Astrocyte of the cerebellum (primary cell): ENCODE measurements at regions not wholly inside any gene's neighbourhood (a gene's known extent, or its start where the extent isn't known, plus 50 kb on each side); places are given as distances from the start of the nearest gene placed in this dataset.

ENCODE experiments used
- DNase-seq: peaks from one replicate; pipeline ENCODE4 v3.0.0-alpha.2; 2011; ENCODE audit warnings: low read depth
- H3K4me3 ChIP-seq: 2 replicates; pipeline ENCODE4 v1.5.1; 2011; ENCODE audit warnings: mild to moderate bottlenecking, low read depth, low read length, moderate library complexity
- in situ Hi-C: cut with HindIII; loops from 2 replicates; pipeline ENCODE4 v1.10.0; 2017; ENCODE audit warnings: low sequenced_read_pairs
- TF ChIP-seq, protein P1 (sequence below): IDR thresholded peaks from 2 replicates; pipeline ENCODE4 v1.5.1; 2012; ENCODE audit warnings: low read length, low read depth, moderate library complexity, mild to moderate bottlenecking; ENCODE audit errors: missing control alignments

DNA sequence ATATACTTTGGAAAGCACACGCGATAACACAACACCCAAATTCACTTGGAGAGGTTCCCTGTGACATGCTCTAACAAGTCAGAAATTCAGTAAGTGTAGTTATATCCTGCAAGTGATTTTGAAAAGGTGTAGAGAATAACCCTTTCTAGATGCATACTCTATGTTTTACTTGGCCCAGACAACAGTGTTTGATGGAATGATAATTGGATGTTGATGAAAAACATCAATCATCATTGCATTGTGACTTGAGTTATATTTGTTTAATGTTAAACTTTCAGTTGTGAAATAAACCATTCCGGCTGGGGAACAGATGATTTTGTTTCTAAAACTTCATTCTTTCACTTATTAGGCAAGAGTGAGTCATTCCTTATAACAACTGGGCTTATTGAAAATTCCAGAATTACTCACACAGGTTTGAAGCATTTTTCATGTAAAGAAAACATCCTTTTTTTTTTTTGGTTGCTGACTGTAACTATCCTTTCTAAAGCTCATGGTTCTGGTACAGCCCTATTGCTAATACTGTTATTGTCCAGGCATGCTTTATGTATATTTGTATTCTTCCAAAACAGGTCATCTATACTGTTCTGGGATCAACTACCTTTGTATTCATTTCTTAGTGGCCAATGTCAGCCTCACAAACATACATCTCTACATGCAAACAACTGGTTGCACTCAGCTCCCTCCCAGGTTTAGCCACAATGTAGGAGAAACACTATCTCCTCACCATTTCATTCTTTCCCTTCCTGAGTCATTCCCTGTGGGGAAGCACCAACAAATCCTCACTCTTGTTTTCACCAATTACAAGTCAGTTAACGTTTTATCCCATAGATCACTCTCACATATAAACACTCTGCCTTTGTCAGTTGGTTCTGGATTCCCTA is 121.2 kb upstream of the LRIG3 start:
- DNase-seq = peak; percentile 75
- no peak overlapping the region for H3K4me3 ChIP-seq
- in situ Hi-C loops = no loop called here
- TF ChIP-seq, protein P1, sequence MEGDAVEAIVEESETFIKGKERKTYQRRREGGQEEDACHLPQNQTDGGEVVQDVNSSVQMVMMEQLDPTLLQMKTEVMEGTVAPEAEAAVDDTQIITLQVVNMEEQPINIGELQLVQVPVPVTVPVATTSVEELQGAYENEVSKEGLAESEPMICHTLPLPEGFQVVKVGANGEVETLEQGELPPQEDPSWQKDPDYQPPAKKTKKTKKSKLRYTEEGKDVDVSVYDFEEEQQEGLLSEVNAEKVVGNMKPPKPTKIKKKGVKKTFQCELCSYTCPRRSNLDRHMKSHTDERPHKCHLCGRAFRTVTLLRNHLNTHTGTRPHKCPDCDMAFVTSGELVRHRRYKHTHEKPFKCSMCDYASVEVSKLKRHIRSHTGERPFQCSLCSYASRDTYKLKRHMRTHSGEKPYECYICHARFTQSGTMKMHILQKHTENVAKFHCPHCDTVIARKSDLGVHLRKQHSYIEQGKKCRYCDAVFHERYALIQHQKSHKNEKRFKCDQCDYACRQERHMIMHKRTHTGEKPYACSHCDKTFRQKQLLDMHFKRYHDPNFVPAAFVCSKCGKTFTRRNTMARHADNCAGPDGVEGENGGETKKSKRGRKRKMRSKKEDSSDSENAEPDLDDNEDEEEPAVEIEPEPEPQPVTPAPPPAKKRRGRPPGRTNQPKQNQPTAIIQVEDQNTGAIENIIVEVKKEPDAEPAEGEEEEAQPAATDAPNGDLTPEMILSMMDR = no peak

DNA sequence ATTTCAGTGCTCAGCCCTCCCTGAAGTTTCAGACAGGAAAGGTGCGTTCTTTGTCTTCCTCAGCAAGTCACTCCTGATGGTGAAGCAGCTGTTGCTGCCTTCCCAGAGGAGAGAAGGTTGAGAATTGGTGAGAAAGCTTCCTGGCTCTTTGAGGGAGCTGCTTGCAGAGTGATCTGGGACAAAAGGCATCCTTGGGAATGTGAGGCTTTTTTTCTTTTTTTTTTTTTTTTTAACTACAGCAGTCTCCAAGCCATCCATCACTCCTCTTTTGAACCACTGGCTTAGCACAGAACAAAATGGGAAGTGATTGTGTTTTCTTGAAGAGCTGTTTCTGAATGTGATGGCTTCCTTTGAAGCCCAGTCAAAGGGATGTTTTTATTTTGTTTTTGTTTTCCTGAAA is 120.4 kb upstream of the LRIG3 start:
- DNase-seq = peak; percentile 64
- no peak overlapping the region for H3K4me3 ChIP-seq
- in situ Hi-C loops = no loop called here
- TF ChIP-seq, protein P1 = no peak

DNA sequence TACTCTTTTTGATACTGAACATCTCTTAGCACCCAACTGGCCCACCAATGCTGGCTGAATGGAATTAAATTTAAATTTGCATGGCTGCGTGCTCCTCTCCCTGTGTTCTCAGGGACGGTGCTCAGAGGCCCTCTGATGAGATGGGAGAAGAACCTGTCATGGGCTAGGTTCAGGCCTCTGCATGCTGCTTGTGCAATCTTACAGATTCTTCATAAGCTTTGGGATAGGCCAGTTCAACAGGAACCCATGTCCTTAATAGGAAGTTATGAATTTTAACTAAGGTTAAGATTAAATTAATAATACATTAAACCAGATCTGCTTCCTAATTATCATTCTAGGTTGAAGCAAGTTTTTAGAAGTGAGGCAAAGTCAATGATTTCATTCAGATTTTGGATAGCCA is 119.7 kb upstream of the LRIG3 start:
- no peak for DNase-seq
- TF ChIP-seq, protein P1 = no peak
- H3K4me3 ChIP-seq = no peak overlapping the region
- in situ Hi-C loops = no loop called here

DNA sequence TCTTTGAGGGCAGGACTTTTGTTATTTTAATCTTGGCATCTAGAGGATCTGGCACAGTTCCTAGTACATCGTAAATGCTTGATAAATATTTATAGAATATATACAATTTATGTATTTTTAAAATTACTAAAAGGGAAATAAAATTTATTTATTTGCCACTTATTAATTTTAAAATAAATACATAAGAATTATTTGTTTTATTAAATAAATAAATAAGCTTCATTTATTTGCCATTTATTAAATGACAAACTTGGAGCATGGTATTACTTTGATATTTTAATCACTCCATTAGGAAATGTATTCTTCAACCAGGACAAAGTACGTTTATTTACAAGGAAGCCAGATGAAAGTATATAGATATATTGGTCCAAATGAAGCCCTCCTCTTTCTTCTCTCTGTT is 118.7 kb upstream of the LRIG3 start:
- in situ Hi-C loops = no loop called here
- no peak overlapping the region for H3K4me3 ChIP-seq
- TF ChIP-seq, protein P1 = no peak
- DNase-seq = no peak

DNA sequence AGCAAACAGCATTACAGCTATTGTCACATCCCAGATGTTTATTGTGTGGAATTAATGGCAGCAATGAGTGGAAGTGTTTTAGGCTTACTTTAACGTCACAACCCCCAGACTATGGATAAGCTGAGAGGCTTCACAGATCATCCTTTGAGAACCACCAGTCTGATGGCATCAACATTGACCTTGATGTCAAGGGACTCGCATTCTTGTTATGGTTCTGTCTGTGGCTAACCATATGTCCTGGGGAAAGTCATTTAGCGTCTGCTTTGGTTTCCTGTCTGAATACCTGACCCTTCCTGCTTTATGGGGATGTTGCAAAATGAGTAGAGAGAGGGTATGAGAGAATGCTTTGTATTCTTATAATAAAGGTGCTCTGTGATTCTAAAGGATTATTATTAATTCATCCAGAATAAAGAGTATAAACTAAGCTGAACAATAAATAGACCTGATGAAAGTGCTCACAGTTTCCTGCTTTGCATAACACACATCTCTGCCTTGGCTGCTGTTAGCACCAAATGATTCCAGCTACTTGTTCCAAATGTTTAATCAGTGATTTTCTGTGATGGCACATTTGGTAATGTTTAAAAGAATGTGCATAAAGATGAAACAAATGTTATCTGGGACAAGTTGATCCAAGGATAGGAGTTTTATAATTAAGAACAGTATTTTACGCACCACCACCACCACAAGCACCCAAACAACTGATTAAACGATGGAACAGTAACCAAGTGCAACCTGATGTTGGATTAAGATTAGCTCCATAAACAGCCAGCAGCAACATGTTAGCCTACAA is 116.9 kb upstream of the LRIG3 start:
- H3K4me3 ChIP-seq = no peak overlapping the region
- DNase-seq = peak; percentile 19
- in situ Hi-C loops = no loop called here
- TF ChIP-seq, protein P1 = no peak

DNA sequence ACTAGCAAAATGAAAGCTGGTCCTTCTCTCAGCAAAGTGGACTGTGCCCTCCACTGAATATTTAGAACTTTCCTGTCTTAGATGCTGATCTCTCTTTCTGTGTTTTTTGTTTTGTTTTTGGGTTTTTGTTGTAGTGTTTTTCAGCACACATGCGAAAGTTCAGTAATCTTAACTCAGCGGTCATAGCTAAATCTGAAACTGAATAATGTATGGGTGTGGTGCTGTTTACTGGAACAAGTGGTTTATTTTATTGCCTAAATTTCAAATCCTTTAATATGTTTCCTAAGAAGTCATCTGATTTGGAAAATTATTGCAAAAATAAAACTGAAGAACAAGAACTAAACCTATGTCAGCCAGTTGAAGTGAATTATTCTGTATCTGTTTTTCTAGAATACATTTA is 116.0 kb upstream of the LRIG3 start:
- TF ChIP-seq, protein P1 = no peak
- DNase-seq = no peak
- no peak overlapping the region for H3K4me3 ChIP-seq
- in situ Hi-C loops = no loop called here
